Right lobe of liver (tissue), 6 donors: ENCODE measurements at regions not wholly inside any gene's neighbourhood (a gene's known extent, or its start where the extent isn't known, plus 50 kb on each side); places are given as distances from the start of the nearest gene placed in this dataset.

Source experiments
- ATAC-seq, 4 donors: fragments of 200-7000 bp; cut with Tn5 transposase; one replicate each; pipeline ENCODE4 v1.9.1; 2020; ENCODE audit warnings: mild to moderate bottlenecking in 4 of 4, moderate library complexity in 4 of 4
- DNase-seq, 3 donors: peaks; one replicate each; pipeline ENCODE4 v3.0.0-alpha.2; 2020
- H3K27ac ChIP-seq, 3 donors: fragments of 200-600 bp; one replicate each; pipeline ENCODE4 v1.8.0; 2022
- H3K27me3 ChIP-seq, 2 donors: fragments of 200-600 bp; one replicate each; pipeline ENCODE4 v1.8.0; 2022
- H3K36me3 ChIP-seq, 4 donors: fragments of 200-600 bp; sonication (generic) in 1 of 4; one replicate each; pipeline versions ENCODE4 v1.5.1 to v1.8.0; 2017 to 2022; ENCODE audit warnings: control low read depth in 1 of 4
- H3K4me1 ChIP-seq, 4 donors: fragments of 200-600 bp; sonication (generic) in 1 of 4; one replicate each; pipeline versions ENCODE4 v1.5.1 to v1.8.0; 2017 to 2022; ENCODE audit warnings: control low read depth in 1 of 4
- H3K4me3 ChIP-seq, 3 donors: fragments of 200-600 bp; one replicate each; pipeline ENCODE4 v1.8.0; 2022
- H3K9me3 ChIP-seq, 4 donors: fragments of 200-600 bp; sonication (generic) in 1 of 4; one replicate each; pipeline versions ENCODE4 v1.5.1 to v1.8.0; 2017 to 2022; ENCODE audit warnings: control low read depth in 1 of 4
- POLR2A ChIP-seq: fragments of 450-650 bp; IDR thresholded peaks from one replicate; pipeline ENCODE4 v1.6.1; 2017; ENCODE audit warnings: antibody characterized with exemption, mild to moderate bottlenecking
- WGBS: methylation state at CpG from one replicate; pipeline ENCODE4 v1.1.6; 2018; ENCODE audit warnings: low coverage, low lambda C conversion rate; ENCODE audit not compliant: insufficient coverage; ENCODE audit errors: missing lambda C conversion rate; 5-methylcytosine and 5-hydroxymethylcytosine counted together
- intact Hi-C, 2 donors: fragments of 100-400 bp; cut with DNase I; formaldehyde crosslinking; loops; one replicate each; pipeline versions ENCODE4 v1.11.2 to v1.14.1; 2022
- TF ChIP-seq, protein P1 (sequence below), 4 donors: fragments of 200-600 bp in 3 of 4; fragments of 450-650 bp in 1 of 4; IDR thresholded peaks; one replicate each; pipeline versions ENCODE4 v1.5.1 to v1.8.0; 2016 to 2022; ENCODE audit warnings: antibody characterized with exemption in 4 of 4, mild to moderate bottlenecking in 2 of 4
- donor health status: DM: no; HTN: yes; CAD: no.
- donor health status: DM: no; HTN: no; CAD: no.
- donor health status: DM: no; HTN: no; CAD: no.
- donor health status: DM: no; HTN: yes; CAD: no.
- donor health status: DM: no; HTN: yes; CAD: no.

GRCh38 chr4:122328893-122329292 is 49.9 kb upstream of the ADAD1 start:
- Histone ChIP-seq H3K36me3 (peaks cover 0 to 18% (median under 1%) of the 10 kb centered on the region in 4 donors), H3K4me1 (no peaks in the 10 kb centered on the region), H3K27ac (no peak overlapping the region), H3K27me3 (no peaks in the 10 kb centered on the region), H3K9me3 (no peaks in the 10 kb centered on the region), H3K4me3 (no peak overlapping the region)
- no peak for ATAC-seq
- no peak for TF ChIP-seq POLR2A
- TF ChIP-seq, protein P1, sequence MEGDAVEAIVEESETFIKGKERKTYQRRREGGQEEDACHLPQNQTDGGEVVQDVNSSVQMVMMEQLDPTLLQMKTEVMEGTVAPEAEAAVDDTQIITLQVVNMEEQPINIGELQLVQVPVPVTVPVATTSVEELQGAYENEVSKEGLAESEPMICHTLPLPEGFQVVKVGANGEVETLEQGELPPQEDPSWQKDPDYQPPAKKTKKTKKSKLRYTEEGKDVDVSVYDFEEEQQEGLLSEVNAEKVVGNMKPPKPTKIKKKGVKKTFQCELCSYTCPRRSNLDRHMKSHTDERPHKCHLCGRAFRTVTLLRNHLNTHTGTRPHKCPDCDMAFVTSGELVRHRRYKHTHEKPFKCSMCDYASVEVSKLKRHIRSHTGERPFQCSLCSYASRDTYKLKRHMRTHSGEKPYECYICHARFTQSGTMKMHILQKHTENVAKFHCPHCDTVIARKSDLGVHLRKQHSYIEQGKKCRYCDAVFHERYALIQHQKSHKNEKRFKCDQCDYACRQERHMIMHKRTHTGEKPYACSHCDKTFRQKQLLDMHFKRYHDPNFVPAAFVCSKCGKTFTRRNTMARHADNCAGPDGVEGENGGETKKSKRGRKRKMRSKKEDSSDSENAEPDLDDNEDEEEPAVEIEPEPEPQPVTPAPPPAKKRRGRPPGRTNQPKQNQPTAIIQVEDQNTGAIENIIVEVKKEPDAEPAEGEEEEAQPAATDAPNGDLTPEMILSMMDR (IDR thresholded peaks at IDR 0.05), result no peak
- WGBS, result 100% methylated on average over 1 of the region's 1 CpG
- intact Hi-C loops, result no loop called here
- no peak for DNase-seq
